ENCODE measurements at regions not wholly inside any gene's neighbourhood (a gene's known extent, or its start where the extent isn't known, plus 50 kb on each side); places are given as distances from the start of the nearest gene placed in this dataset.

GRCh38 chr18:54672109-54672508, 81.1 kb downstream of the DYNAP start:
- no peak for TF ChIP-seq EZH2 (IDR thresholded peaks at IDR 0.05)
- no peak for TF ChIP-seq CTCF (IDR thresholded peaks at IDR 0.05)

All from neural progenitor cell (in vitro differentiated cells).